ENCODE measurements at regions not wholly inside any gene's neighbourhood (a gene's known extent, or its start where the extent isn't known, plus 50 kb on each side); places are given as distances from the start of the nearest gene placed in this dataset.

DNA sequence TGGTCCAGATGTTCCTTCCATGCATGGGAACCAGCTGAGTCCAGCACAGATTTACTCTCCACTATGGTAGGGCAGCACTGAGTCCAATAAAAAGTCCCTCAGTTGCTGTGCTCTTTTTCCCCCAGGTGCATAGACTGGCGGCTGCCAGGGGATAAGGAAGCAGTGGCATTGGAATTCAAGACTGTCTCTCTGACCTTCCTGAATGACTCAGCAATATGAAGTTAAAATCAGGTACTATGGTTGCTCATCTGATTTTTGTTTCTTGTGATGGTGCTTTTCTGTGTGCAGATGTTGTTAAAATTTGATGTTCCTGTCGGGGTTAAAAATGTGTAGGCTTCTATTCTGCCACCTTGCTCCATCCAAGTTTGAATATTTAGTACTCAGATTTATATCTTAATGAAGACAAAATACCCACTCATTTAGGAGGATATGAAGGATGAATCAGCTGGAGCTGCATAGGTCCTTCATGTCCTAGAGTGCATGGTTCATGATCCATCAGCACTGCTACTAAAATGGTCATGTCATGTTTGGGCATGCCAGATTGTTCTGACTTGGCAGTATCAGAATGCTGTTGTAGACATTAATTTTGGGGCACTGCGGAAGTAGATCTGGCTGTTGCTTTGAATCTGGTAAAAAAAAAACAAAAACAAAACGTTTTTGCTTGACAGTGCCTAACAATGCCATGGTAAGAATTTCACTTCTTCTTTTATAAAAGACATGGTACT lies 321.2 kb upstream of the MAP3K7 start:
- TF ChIP-seq, protein P1, sequence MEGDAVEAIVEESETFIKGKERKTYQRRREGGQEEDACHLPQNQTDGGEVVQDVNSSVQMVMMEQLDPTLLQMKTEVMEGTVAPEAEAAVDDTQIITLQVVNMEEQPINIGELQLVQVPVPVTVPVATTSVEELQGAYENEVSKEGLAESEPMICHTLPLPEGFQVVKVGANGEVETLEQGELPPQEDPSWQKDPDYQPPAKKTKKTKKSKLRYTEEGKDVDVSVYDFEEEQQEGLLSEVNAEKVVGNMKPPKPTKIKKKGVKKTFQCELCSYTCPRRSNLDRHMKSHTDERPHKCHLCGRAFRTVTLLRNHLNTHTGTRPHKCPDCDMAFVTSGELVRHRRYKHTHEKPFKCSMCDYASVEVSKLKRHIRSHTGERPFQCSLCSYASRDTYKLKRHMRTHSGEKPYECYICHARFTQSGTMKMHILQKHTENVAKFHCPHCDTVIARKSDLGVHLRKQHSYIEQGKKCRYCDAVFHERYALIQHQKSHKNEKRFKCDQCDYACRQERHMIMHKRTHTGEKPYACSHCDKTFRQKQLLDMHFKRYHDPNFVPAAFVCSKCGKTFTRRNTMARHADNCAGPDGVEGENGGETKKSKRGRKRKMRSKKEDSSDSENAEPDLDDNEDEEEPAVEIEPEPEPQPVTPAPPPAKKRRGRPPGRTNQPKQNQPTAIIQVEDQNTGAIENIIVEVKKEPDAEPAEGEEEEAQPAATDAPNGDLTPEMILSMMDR (conservative IDR thresholded peaks at IDR 0.05): no peak
- Histone ChIP-seq H3K14ac (ENCODE audit: insufficient read depth, low read length) (no peak overlapping the region), H3K9ac (ENCODE audit: extremely low read depth, insufficient read length, low read length) (no peak overlapping the region), H3K4me2 (ENCODE audit: insufficient read depth, insufficient read length, low read length) (no peak overlapping the region), H3K18ac (ENCODE audit: insufficient read length, low read depth, low read length) (no peak overlapping the region), H3K27me3 (ENCODE audit: insufficient read depth, low read length) (no peaks in the 10 kb centered on the region), H4K91ac (ENCODE audit: insufficient read length, low read depth, low read length) (no peak overlapping the region), H3K56ac (ENCODE audit: insufficient read length, low read depth, low read length) (no peak overlapping the region), H2BK5ac (ENCODE audit: insufficient read length, low read length) (no peak overlapping the region), H3K4ac (ENCODE audit: low read depth, low read length) (no peak overlapping the region), H2BK15ac (ENCODE audit: low read depth, low read length) (no peak overlapping the region), H3K9me3 (ENCODE audit: control insufficient read depth, low read depth, low read length) (no peaks in the 10 kb centered on the region), H3K79me1 (ENCODE audit: insufficient read depth, low read depth, low read length, poor library complexity, severe bottlenecking) (no peaks in the 10 kb centered on the region), H2AFZ (ENCODE audit: low read length) (no peak overlapping the region), H3K23ac (ENCODE audit: insufficient read length, low read depth, low read length) (no peak overlapping the region), H3K79me2 (ENCODE audit: insufficient read depth, low read length) (no peaks in the 10 kb centered on the region), H3K27ac (ENCODE audit: insufficient read length, low read depth, low read length) (no peak overlapping the region), H3K4me1 (ENCODE audit: insufficient read depth, low read length) (no peaks in the 10 kb centered on the region), H4K5ac (ENCODE audit: insufficient read length, low read depth, low read length) (no peak overlapping the region), H2AK5ac (ENCODE audit: insufficient read length, low read length) (no peak overlapping the region), H3K23me2 (ENCODE audit: insufficient read length, low read depth, low read length, poor library complexity, severe bottlenecking) (no peaks in the 10 kb centered on the region), H2BK20ac (ENCODE audit: low read depth, low read length, poor library complexity, severe bottlenecking) (no peak overlapping the region), H3T11ph (ENCODE audit: low read length) (no peak overlapping the region), H2BK12ac (ENCODE audit: insufficient read length, low read depth, low read length) (no peak overlapping the region), H2BK120ac (ENCODE audit: low read depth, low read length, poor library complexity, severe bottlenecking) (no peak overlapping the region), H4K8ac (replicated peaks; ENCODE audit: insufficient read length, low read depth, low read length) (no peak overlapping the region), H4K20me1 (ENCODE audit: control insufficient read depth, insufficient read depth, insufficient read length) (no peaks in the 10 kb centered on the region)
- Mint-ChIP-seq H3K9me3 (no peaks in the 10 kb centered on the region), H3K27me3 (ENCODE audit: low read depth) (no peaks in the 10 kb centered on the region), H3K36me3 (ENCODE audit: insufficient read depth in 1 of 3, low read depth in 3 of 3) (no peaks in the 10 kb centered on the region), H3K27ac (no peak overlapping the region), H3K4me1 (peaks cover 0 to 5% of the 10 kb centered on the region in 2 experiments; a peak in 2 of 4 replicates), H3K4me3 (no peak overlapping the region)
- WGBS (ENCODE audit: extremely low coverage, insufficient read length, low lambda C conversion rate): no CpG with 5 or more reads among the region's 4 CpGs
- DNase-seq: no peak

Data from H9 (cell line).